ENCODE measurements at regions not wholly inside any gene's neighbourhood (a gene's known extent, or its start where the extent isn't known, plus 50 kb on each side); places are given as distances from the start of the nearest gene placed in this dataset.

DNA sequence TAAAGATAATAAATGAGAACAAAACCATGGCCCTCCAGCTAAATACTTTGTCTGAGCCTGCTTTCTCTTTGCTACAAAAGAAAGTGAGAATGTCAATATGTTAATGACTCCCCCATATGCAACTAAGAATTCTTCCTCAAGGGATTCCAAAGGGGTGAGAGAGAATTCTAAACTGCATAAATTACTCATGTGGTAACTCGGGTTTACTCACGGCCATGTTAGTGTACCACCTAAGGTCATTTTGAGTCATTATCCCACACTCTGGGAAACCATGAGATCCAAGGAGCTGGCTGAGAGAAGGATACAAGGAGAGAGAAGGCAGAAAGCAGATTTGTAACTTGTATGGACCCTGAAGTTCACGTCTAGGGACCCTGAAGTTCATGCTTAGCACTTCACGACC lies 190.3 kb downstream of the DHX15 start:
- TF ChIP-seq, protein P1, sequence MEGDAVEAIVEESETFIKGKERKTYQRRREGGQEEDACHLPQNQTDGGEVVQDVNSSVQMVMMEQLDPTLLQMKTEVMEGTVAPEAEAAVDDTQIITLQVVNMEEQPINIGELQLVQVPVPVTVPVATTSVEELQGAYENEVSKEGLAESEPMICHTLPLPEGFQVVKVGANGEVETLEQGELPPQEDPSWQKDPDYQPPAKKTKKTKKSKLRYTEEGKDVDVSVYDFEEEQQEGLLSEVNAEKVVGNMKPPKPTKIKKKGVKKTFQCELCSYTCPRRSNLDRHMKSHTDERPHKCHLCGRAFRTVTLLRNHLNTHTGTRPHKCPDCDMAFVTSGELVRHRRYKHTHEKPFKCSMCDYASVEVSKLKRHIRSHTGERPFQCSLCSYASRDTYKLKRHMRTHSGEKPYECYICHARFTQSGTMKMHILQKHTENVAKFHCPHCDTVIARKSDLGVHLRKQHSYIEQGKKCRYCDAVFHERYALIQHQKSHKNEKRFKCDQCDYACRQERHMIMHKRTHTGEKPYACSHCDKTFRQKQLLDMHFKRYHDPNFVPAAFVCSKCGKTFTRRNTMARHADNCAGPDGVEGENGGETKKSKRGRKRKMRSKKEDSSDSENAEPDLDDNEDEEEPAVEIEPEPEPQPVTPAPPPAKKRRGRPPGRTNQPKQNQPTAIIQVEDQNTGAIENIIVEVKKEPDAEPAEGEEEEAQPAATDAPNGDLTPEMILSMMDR (IDR thresholded peaks at IDR 0.05; ENCODE audit: insufficient read depth, low read length): no peak
- no peak for TF ChIP-seq POLR2AphosphoS5 (IDR thresholded peaks at IDR 0.05; ENCODE audit: low read depth)
- TF ChIP-seq GABPA (IDR thresholded peaks at IDR 0.05; ENCODE audit: low read depth): no peak

Data from HL-60 (cell line).